GM19238 (cell line): ENCODE measurements at regions not wholly inside any gene's neighbourhood (a gene's known extent, or its start where the extent isn't known, plus 50 kb on each side); places are given as distances from the start of the nearest gene placed in this dataset.
A peak's percentile ranks its signal among the peaks of the same experiment; 100 is the strongest.
"Not testable (repeated sequence)": the region's sequence is repeated elsewhere in the genome, so short reads cannot be mapped to it uniquely, and the experiment has no call there.

ENCODE experiments used
- DNase-seq: peaks from one replicate; pipeline ENCODE4 v3.0.0; 2011; ENCODE audit warnings: low spot score; ENCODE audit not compliant: insufficient read length

GRCh38 chr9:63912451-63912850, 1372.6 kb downstream of the FOXD4L5 start:
- not testable (repeated sequence) for DNase-seq

DNA sequence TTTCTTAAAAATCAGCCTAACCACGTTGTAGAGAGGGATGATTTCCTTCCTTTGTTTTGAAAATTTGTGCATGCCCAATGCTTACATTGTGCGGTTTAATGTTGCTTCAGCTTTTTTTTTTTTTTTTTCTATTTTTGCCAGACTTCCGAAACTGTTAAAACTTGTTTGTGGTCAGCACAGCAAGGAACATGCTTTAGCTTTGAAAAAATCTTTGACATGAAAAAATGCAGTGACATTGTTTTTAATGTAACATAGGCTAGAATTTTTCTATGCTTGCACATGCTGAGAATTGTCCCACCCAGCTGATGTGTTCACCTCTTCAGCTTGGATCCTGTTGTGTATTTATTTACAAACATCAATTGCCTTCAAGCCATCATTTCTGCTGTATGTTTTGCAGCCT, 1375.9 kb downstream of the FOXD4L5 start:
- DNase-seq: not testable (repeated sequence)

DNA sequence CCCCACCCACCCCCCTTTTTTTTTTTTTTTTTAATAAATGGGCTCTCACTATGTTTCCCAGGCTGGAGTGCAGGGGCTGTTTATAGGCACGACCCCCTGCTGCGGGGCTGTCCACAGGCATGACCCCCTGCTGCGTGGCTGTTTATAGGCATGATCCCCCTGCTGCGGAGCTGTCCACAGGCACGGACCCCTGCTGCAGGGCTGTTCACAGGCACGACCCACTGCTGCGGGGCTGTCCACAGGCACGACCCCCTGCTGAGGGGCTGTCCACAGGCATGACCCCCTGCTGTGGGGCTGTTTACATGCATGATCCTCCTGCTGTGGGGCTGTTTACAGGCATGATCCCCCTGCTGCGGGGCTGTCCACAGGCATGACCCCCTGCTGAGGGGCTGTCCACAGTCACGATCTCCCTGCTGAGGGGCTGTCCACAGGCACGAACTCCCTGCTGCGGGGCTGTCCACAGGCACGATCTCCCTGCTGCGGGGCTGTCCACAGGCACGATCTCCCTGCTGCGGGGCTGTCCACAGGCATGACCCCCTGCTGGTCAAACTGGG, 1385.3 kb downstream of the FOXD4L5 start:
- DNase-seq: not testable (repeated sequence)

GRCh38 chr9:63881386-63881785, 1403.6 kb downstream of the FOXD4L5 start:
- not testable (repeated sequence) for DNase-seq

DNA sequence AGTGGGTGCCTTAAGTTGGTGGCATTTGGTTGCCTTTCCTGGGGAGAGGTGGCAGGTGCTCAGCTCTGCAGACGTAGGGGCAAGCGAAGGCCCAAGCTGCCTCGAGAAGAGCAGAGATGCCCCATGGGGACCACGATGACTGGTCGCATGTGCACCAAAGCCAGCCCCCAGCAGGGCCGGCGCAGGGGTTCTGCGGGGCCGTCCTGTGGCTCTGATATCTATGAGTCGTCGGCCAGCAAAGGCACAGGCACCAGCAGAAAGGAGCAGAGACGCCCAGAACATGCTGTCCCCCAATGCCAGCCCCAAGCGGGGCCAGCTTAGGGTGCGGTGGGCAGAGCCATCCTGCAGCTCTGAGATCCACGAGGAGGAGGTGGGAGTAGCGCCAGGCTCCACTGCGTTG, 1408.6 kb downstream of the FOXD4L5 start:
- not testable (repeated sequence) for DNase-seq

DNA sequence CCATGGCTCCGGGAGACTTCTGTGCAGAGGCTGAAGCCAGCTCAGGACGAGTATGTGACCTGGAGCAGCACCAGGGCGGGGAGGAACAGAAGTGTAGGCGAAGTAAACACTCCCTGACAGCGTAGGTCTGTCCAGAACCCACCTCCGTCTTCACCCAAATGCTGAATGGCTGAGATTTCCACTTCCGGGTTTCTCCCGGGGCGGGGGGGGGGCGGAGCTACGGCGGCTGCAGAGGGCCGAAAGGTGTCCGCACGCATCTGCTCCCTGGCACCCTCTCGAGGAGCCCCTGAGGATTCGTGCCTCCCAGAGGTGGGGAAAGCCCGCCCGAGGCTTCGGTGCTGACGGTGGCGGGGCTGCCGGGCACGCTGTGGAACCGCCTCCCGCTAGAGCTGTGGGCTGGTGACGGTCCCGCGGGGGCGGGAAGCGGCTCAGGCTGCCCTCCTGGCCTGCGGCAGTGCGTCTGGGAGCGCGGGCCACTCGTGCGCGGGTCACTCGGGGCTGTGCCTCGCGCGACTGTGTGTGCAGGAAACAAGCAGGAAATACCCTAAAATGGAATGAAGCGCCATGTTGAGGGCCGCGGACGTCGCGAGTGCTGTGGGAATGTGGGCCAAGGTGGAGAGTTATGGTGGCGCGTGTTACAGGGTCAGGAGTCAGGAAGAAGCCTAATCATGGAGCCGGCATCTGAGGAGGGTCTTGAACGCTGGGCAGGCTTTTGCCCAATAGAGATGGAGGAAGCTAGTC, 1425.4 kb downstream of the FOXD4L5 start:
- DNase-seq: no peak

- not testable (repeated sequence) for DNase-seq
These were observed 1425.9 kb downstream of the FOXD4L5 start for GRCh38 chr9:63859090-63859474.

DNA sequence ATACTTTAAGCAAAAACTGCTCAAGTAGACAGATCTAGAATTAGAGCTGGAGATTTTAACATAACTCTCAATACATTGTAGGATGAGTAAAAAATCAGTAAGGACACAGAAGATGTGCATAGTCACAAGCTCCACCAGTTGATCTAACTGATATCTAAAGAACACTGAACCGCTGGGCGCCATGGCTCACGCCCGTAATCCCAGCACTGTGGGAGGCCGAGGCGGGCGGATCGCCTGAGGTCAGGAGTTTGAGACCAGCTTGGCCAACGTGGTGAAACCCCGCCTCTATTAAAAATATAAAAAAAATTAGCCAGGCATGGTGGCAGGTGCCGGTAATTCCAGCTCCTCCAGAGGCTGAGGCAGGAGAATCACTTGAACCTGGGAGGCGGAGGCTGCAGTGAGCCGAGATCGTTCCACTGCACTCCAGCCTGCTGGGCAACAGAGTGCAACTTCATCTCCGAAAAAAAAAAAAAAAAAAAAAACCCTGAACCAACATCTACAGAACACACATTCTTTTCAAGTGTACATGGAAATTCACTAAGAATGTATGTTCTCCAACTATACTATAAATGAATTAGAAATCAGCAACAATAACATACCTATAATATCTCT, 1431.8 kb downstream of the FOXD4L5 start:
- not testable (repeated sequence) for DNase-seq

DNA sequence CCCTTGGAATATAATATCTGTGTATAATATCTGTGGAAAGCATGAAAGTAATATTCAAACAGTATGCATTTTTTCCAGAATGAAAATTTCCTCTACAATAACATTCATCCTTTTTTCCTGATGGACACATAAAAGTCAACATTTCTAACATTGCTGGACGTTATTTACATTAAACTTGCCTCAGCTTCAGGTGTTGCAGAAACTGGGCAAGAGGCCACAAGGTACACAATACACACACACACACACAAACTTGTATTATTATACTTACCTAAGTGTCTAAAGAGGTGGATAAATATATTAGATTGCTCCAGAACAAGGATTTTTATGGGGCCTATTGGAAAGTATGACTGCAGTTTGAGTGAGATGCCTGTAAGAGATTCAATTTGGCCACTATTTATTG, 1460.2 kb downstream of the FOXD4L5 start:
- DNase-seq: not testable (repeated sequence)

GRCh38 chr9:63823375-63824201, 1461.4 kb downstream of the FOXD4L5 start:
- not testable (repeated sequence) for DNase-seq

DNA sequence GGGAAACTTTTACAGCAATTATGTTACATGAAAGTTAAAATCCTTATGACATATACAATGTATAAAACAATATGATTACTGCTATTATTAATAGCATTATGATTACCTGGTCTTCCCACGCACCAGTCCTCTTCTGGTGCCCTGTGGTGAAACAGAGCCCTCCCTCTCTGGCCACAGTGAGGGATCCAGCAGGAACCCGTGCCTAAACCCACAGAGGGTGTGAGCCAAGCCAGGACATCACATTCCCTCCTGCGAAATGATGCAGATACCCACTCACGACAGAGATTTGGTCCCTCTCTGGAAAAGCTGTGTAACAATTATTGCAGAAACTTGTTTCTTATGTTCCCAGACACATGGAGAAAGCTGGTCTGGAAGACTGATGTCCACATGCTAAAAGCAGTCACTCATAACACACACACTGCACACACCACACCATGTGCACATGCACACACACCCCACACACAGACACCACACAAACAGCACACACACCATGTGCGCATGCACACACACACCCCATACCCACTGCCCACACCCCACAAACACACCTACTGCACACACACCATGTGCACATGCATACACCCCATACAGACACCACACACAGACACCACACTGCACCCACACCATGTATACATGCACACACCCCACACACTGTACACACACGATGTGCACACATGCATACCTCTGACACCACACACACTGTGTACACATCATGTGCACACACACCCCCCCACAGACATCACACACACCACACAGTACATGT, 1462.2 kb downstream of the FOXD4L5 start:
- DNase-seq: not testable (repeated sequence)

- DNase-seq: not testable (repeated sequence)
These were observed 1463.7 kb downstream of the FOXD4L5 start for GRCh38 chr9:63821293-63821692.

DNA sequence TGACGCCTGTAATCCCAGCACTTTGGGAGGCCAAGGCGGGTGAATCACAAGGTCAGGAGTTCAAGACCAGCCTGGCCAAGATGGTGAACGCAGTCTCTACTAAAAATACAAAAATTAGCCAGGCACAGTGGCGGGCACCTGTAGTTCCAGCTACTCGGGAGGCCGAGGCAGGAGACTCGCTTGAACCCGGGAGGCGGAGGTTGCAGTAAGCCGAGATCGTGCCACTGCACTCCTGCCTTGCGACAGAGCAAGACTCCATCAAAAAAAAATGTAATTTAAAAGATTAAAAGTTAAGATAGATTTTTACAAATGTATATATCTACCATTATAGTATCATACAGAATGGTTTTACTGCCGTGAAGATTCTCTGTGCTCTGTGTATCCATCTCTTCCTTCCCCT, 1464.1 kb downstream of the FOXD4L5 start:
- DNase-seq: not testable (repeated sequence)

- not testable (repeated sequence) for DNase-seq
These were observed 1464.6 kb downstream of the FOXD4L5 start for GRCh38 chr9:63820383-63820782.

DNA sequence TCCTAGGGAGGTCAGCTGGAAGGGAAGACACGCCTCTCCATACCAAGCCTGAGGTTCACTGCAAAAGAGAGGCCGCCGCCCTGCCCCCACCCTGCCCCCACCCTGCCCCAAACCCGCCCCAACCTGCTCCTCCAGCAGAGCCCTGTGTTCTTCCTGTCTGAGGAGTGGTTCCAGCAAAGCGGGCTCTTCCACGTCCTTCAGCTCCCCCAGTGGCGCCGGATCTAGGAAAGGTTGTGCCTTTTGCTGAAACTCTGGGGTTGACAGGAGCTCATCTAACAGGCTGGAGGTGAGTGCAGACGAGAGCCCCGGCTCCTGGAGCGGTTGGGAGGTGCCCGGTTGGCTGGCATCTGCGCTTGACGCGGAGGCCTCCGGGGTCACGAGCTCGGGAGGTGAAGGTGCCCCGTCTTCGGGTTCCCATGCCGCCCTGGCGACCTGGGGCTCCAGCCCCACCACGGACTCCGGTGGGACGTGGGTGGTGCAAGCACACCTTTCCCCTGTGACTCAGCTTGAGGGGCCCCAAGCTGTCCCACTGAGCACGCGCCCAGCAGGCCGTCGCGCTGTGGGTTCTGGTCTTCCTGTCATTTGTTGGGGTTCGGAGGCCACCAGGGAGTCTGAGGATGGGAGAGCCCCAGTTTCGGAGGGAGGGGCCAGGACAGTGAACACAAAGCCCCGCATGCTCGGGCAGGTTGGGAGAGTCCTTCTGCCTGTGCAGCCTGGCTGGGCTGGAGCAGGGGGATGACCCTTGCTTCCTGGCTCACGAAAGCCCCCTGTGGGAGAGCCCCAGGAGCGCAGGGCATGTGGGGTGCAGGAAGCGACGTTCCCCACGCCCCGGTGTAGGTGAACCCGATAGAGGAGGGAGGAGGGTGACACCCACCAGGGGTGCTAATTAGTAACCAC, 1467.1 kb downstream of the FOXD4L5 start:
- DNase-seq: peak; percentile 19

- peak; percentile 41 for DNase-seq
These were observed 1468.0 kb downstream of the FOXD4L5 start for GRCh38 chr9:63816751-63817621.

DNA sequence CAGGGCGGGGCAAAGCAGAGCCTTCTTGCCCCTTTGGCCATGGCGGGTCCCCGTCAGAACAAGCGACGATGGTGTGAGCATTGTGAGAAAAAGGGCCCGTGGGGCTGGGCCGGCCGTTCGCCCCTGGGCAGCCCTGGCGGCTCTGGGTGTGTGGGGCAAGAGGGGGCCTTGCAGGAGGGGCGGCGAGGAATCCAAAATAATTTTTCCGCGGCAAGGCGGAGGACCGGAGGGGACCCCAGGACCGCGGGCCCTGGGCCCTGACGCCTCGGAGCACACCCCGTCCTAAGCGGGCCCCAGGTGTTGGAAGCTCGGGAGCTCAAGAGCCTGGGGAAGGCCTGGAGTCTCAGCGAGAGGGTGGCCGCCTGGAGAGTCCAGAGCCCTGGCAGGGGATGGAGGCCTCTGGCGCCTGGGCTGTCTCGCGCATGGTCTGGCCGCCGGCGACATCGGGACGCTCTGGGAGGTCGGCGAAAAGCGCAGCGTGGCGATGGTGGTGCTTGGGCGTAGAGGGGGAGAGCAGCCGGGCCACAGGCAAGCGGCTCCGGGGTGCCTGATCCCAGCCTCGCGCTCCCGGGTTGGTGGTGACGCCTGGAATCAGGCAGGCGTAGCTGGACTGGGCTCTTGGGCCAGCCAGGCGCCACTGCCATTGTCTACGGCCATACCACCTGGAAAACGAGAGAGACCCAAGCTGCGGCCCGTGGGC, 1469.9 kb downstream of the FOXD4L5 start:
- not testable (repeated sequence) for DNase-seq

GRCh38 chr9:63813391-63814021, 1471.5 kb downstream of the FOXD4L5 start:
- not testable (repeated sequence) for DNase-seq
